Kidney tubule cell (primary cell): ENCODE measurements at regions not wholly inside any gene's neighbourhood (a gene's known extent, or its start where the extent isn't known, plus 50 kb on each side); places are given as distances from the start of the nearest gene placed in this dataset.
"Not testable (repeated sequence)": the region's sequence is repeated elsewhere in the genome, so short reads cannot be mapped to it uniquely, and the experiment has no call there.

Experiments
- DNase-seq: peaks from one replicate; pipeline ENCODE4 v3.0.0-alpha.2; 2018; ENCODE audit warnings: low spot score

DNA sequence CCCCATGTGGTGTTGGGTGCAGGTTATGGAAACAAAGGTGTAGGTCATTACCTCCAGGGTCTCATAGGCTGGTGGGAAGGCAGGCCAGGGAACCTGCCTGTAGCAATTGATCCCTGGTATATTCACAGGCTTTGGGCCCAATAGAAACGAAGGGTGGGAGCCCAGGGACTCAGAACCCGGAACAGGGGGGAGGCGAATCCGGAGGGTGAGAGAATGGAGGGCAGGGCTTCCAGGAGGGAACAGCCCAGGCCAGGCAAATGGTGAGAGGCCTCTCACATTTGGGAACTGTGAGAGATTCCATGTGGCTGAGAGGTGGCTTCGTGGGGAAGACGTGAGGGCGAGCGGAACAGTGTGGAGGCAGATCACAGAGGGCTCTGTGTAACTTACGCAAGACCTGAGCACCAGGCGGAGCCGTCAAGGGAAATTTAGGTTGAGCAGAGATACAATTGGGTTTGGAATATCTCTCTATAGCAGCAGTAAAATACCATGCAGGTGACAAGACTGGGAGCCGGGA, 267.1 kb downstream of the ERMARD start:
- no peak for DNase-seq

DNA sequence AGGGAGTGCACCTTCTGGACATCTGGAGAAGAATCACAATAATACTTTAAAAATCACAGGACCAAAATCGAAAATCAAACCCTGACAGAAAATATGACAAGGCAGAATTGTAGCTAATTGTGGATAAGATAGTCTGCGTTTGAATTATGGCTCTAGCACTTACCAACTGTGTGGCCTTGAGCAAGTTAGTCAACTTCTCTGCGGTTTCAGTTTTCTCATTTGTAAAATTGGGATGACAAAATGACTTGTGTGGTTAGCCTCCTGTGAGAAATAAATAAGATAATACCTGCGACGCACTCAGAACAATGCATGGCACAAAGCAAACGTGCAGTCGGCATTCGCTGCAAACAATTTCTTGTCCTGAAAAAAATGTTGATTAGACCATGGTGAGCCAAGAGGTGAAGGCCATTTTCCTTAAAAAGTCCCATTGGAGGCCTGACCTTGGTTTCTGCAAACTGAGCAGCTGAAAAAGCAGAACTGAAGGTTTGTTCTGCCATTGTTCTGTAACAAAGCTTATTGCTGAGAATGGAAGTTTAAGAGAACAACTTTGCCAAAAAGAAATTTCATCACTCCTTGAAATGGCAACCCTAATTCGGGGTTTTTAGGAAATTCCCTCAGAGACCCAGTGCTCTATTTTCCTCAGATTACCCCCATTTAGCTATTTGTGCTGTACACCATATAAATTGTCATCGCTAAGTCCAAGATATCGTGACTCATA, 266.3 kb downstream of the ERMARD start:
- DNase-seq: no peak

DNA sequence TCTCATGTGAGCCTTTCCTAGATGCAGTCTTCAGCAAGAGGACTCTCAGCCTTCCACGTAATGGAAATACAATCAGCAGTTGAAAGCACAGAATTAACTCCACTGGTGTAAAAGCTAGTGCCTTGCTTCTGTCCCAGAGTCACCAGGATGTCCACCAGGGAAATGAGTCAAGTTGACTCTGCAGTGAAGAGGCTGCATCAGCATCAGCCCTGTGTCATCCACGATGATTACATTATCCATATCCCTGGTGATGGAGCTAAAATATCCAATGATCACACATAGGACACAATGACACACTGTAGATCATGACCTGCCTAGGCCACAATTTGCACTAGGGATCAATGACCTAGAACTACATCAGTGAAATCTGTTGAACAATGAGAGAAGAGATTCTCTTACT, 262.4 kb downstream of the ERMARD start:
- DNase-seq: no peak

DNA sequence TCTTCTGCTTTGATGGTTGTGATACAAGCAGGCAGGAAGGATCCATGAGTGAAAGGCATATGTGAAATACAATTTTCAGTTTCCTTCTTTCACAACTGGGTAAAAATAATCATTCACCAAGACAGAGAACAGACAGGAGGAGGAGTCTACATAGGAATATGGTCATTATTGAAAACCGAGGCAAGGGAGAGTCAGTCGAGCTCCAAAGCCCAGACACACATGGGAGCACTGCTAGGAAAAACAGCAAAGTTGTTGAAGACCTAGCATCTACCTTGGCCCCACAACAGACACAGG, 260.6 kb downstream of the ERMARD start:
- DNase-seq: no peak

DNA sequence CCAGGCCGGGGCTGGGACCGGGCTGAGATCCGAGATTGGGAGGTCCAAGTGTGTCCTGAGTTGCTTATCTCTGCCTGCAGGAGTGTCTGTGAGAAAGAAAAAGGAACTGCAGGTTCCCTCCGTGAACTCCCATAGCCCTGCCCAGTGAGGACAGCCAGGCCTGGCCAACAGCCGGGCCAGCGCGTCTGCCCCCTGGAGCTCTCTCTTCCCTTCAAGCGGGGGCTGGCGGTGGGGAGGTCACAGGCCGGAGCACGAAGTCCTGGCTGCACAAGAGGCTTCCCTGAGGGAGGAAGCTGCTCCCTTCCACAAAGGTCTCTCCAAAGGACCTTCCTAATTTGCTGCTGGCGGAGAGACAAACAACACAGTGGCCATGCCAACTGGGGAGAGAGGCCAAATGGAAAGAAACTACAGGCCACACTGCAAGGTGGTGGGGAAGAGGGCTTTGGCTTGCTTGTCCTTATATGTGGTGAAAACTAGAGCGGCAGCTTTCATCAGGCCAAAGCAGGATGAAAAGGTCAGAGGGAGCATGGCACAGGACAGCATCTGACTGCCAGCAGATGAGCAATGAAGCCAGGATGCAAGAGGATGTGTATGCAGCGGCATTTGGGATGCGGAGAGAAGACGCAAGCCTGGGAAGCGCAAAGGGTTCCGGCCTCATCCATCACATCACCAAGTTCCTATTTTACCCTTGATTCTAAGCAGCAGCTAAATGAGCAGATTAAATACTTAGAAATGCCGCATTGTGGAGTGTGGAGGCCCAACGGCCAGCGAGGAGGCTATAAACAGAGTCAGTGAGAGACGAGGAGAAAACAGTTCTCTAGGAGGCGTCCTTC, 260.0 kb downstream of the ERMARD start:
- DNase-seq: no peak

DNA sequence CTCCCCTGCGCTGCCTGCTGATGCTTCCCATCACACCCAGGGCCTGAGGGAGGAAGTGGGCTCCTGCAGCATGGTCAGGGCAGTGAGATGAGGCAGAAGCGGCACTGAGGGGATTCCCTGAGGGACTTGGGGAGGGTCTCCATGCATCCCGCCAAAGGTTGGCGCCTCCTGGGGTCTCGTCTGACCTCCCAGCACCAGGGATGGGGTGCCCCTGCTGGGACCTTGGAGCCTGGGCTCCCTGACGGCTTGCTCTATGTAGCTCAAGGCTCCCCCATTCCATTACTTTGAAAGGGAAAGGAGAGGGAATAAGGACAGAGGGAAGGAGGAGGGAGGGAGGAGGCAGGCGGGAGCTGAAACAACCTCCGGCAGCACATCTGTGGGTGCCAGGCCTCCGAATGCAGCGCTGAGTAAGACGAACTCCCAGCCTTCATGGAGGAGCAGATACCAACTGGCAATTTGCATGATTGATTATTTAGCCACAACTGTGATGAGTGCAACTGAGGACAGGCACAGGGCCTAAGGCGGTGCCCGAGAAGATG, 259.3 kb downstream of the ERMARD start:
- DNase-seq: no peak

DNA sequence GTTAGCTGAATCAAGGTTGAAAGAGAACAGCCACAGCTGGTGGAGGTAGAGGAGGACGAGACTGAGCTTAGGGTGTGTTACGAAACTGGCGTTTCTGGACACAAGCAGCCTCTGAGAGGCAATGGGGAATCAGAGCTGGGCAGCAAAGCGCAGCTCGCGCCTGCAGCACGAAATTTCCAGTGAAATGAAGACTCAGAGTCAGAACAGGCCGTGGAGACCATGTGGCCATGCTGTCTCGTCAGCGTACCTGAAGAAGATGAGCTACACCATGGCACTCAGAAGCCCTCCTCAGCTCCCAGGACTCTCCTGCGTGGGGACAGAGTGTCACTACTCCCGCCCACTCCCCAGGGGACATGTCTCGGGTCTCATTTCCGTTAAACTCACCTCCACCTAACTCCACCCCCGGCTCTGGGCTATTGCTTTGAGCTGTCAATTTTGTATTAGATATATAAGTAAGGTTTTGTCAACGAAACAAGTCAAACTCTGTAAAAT, 256.9 kb downstream of the ERMARD start:
- no peak for DNase-seq

DNA sequence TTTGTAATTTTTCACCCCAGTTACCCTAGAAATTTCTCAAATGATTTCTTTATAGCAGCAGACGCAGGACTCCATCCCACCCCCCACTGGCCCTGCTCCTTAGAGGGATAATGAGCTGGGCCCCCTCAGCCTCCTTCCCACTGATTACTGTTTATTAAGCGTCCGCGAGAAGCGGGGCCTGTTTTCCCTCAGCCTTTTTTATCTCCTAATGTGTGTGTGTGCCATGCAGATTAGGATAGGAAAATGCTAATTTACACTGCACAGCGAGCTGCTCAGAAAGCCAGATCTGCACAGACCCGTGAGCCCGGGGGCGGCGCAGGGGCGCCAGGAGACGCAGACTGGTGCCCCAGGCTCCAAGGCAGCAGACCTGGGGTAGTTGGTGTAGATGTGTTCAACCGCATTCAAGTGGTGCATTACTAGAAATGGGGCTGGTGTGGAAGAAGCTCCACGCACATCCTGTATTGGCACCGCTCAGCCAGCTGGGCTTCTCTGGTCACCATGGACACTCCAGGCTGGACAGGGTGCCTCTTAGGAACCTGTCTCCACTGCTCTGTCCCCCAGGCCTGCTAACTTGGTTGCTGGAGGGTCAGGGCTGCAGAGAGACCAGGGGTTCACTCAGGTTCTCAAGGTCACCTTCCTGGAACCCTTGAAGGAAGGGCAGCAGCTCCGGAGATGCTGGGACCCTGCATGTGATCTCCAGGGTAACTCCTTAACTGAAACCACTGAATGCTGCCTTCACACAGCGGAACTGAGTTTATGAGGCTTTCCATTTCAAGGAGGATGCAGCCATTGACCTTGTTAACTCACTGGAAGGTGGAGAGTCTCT, 256.3 kb downstream of the ERMARD start:
- no peak for DNase-seq

DNA sequence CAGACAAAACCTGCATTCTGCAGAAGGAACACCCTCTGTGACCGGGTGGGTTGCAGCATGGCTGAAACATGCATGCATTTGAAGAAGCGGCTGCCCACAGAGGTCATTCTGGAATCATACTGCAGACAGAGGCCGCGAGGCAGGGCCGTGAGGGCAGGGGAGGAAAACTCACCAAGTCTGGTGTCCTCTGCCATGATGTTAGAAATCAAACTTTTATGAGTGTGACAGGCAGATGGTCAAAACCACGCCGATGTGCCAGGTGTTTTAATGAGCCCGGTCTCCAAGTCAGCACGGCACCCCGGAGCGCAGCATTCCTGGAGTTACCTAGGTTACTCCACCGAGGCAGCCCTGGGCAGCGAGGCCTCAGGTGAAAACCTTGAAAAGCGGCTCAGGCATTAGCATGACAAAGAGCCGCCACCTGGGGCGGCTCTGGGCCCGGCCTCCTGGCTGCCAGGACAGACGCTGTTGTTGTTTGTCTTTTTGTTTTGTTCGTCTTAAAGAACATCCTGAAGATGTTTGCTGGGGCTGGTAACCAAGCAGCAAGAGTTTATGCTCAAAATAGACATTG, 255.6 kb downstream of the ERMARD start:
- DNase-seq: no peak

DNA sequence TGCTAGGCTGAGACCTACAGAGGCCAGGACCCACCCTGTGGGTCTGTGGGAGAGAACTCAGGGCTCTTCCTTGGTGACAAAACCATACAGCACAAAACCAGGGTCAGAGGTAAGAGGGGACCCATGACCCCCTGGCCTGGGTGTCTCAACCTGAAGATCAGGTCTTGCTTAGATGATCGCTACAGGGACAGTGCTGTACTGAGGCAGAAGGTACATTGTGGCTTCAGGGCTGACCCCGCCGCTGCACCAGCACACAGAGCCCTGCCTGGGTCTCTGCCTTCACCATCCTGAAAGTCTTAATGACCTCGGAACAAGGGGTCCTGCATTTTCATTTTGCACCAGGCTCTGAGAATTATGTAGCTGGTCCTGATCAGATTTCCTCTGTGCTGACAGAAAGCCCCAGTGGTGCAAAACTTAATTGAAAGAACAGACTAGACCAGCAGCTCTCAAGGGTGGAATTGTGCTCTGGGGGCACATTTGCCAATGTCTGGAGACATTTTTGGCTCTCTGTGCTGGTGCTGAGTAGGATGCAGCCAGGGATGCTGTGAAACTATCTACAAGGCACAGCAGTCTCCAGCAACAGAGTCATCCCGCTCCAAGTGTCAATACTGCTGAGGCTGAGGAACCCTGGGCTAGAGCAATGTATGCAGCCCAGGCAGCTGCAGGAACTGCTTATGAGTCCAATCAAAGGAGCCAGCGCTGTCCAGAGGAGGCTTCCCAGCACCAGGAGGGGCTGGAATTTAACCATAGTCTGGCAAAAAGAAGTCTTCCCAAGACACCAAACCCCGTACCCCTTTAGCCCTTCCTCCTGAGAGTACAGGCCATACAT, 254.9 kb downstream of the ERMARD start:
- DNase-seq: no peak

DNA sequence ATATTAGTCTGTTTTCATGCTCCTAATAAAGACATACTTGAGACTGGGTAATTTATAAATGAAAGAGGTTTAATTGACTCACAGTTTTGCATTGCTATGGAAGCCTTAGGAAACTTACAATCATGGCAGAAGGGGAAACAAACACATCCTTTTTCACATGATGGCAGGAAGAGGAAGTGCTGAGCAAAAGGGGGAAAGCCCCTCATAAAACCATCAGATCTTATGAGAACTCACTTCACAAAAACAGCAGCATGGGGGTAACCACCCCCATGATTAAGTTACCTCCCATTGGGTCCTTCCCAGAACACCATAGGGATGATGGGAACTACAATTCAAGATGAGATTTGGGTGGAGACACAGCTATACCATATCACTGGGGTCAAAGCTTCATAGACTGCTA, 254.2 kb downstream of the ERMARD start:
- no peak for DNase-seq

DNA sequence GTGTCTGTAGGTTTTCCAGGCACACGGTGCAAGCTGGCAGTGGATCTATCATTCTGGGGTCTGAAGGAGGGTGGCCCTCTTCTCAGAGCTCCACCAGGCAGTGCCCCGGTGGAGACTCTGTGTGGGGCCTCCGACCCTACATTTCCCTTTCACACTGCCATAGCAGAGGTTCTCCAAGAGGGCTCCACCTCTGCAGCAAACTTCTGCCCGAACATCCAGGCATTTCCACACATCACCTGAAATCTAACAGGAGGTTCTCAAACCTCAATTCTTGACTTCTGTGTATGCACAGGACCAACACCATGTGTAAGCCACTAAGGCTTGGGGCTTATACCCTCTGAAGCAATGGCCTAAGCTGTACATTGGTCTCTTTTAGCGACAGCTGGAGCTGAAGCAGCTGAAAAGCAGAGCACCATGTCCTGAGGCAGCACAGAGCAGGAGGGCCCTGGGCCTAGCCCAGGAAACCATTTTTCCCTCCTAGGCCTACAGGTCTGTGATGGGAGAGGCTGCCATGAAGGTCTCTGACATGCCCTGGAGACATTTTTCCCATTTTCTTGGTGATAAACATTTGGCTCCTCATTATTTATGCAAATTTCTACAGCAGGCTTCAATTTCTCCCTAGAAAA, 253.3 kb downstream of the ERMARD start:
- DNase-seq: no peak

DNA sequence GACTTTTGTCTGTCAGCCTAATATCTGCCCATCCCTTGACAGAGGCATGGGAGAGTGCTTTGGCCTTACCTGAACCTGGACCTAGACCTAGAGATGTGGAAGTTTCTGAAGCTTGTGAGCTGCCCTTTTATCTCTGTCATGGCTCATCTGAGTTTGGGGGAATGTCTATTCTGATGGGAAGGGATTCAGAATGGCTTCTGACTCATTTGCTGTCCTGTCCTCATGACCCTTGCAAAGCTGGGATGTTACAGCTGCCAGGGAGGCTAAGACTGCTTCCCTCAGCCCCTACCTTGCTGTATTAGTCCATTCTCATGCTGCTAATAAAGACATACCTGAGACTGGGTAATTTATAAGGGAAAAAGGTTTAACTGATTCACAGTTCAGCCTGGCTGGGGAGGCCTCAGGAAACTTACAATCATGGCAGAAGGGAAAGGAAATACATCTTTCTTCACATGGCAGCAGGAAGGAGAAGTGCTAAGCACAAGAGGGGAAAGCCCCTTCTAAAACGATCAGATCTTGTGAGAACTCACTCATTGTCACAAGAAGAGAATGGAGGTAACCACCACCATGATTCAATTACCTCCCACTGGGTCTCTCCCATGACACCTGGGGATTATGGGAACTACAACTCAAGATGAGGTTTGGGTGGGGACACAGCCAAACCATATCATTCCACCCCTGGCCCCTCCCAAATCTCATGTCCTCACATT, 252.2 kb downstream of the ERMARD start:
- no peak for DNase-seq

DNA sequence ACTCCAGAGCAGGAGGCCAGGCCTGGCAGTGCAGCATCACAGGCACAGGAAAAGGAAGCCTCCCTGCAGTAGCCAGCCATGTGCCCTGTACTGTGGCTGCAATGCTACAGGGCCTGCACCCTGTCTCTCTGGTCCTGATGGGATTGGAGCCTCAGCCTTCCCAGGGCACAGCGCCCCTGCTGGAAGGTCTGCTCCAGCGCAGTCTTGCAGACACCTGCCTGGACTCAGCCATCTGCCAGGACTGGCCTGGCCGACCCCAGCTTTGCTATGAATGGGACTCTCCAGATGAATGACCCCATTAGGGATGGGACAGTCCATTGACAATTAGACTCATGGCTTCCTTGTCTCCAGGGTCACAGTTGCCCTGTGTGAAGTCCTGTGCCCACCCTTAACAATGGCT, 251.6 kb downstream of the ERMARD start:
- DNase-seq: no peak

DNA sequence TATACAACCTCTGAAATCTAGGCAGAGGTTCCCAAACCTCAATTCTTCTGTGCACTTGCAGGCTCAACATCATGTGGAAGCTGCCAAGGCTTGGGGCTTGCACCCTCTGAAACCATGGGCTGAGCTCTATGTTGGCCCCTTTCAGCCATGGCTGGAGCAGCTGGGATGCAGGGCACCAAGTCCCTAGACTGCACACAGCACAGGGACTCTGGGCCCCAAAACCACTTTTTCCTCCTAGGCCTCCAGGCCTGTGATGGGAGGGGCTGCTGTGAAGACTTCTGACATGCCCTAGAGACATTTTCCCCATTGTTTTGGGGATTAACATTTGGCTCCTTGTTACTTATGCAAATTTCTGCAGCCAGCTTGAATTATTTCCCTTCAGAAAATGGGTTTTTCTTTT, 250.4 kb downstream of the ERMARD start:
- not testable (repeated sequence) for DNase-seq

DNA sequence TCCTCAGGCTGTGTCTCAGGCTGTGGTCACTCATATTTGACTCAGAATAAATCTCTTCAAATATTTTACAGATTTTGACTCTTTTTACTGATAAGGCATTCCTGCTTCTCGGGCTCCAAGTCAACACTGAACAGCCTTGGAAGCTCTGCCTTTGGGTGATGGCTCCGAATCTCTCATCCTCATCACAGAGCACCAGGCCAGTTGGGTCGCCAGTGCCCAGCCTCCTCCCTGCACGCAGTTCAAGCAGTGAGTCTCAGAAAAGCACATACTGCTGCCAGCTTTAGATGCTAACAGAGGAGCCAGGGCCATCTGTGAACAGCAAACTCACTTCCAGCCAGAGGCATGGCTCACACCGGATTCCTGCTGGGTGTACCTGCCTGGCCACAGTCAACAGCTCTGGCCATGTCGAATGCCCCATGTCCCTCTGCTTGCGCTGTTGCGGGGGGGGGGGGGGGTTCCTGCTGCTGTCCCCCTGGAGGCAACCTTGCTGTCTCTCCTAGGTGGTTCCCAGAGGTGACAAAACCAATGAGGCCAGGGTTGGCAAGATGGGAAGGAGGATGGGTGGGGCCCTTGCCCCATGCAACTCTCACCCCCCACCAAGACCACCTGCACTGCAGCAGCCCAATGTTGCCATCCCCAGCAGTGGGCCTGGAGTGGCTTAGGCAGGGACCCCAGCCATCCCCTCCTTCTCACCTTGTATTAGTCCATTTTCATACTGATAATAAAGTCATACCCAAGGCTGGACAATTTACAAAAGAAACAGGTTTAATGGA, 248.8 kb downstream of the ERMARD start:
- no peak for DNase-seq

DNA sequence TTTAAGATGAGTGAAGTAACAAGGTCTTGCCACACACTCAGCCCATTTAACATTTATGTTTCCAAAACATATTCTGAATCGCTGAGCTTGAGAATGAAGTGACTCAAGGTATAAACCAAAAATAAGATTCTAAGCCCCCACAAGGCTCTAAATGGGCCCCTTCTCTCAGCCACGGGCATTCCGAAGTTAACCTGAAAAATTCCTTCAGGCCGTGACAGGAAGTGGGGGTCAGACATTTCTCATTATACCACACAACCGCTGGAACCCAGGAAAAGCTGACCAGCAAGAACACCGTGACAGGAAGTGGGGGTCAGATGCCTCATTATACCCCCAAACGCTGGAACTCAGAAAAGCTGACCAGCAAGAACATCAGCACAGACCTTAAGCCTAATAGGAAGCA, 247.9 kb downstream of the ERMARD start:
- no peak for DNase-seq

DNA sequence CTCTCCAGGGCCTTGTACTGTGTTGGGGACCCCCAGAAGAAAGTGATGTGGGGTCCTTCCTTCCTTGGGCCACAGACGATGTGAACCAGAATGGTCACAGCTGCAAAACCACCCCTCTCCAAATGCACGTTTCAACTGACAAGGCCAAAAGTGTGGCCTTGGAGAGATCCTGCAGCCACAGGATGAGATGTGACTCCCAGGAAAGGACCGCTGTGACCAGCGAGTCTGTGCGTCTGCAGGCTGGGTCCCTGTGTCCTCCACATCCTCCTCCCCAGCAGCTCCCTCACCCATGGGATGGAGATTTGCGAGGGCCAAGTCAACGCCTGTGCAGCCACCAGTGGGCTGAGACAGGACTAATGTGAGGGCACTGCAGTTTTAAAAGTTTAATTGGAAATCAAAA, 247.0 kb downstream of the ERMARD start:
- DNase-seq: no peak

DNA sequence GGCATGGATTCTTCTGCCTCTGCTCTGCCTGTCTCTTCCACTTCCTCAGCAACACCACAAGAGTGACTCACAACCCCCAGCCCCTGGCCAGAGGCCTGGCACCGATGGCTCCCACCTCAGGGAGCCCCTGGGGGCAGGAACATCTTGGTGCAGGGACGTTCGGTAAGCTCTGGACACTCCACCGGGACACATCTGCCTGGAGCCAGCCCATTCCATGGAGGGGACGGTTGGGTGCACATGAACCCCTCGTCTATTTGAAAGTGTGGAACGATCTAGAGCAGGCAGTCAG, 246.5 kb downstream of the ERMARD start:
- no peak for DNase-seq
